GM12878 (cell line): ENCODE measurements at regions not wholly inside any gene's neighbourhood (a gene's known extent, or its start where the extent isn't known, plus 50 kb on each side); places are given as distances from the start of the nearest gene placed in this dataset.

Experiments
- ATAC-seq: fragments of 200-7000 bp; cut with Tn5 transposase; 3 replicates; pipeline ENCODE4 v1.9.1; 2020; ENCODE audit warnings: mild to moderate bottlenecking, moderate library complexity
- BruUV-seq: library from RNA; stranded (reverse); fragments of 400-500 nt; replicated peaks from 2 replicates; lab custom pipeline; 2021; lab: Mats Ljungman, UMichigan
- CTCF ChIA-PET: fragments of 300-600 bp; sonication (Branson Sonifier 250); formaldehyde crosslinking; extraction: SDS; loops from one replicate; lab custom pipeline; 2021; ENCODE audit warnings: inconsistent platforms; lab: Yijun Ruan, JAX
- POLR2A ChIA-PET: fragments of 350-600 bp; formaldehyde crosslinking; extraction: SDS; loops from one replicate; lab custom pipeline; 2021; ENCODE audit warnings: inconsistent platforms; lab: Charles Lee
- RAD21 ChIA-PET: fragments of 300-600 bp; sonication (Branson Sonifier 250); formaldehyde crosslinking; loops from one replicate; lab custom pipeline; 2023; ENCODE audit warnings: antibody characterized with exemption; ENCODE audit not compliant: unreplicated experiment; lab: Charles Lee
- SMC1A ChIA-PET: fragments of 300-600 bp; sonication (Branson Sonifier 250); formaldehyde crosslinking; loops from one replicate; lab custom pipeline; 2023; ENCODE audit not compliant: unreplicated experiment, uncharacterized antibody; lab: Charles Lee
- DNase-seq: peaks from one replicate; pipeline ENCODE4 v3.0.0-alpha.2; 2011; ENCODE audit warnings: low read depth, low spot score
- FAIRE-seq: peaks from 3 replicates; lab custom pipeline; 2011; peaks lifted over from hg19 to GRCh38; lab: Jason Lieb, UNC
- H2AFZ ChIP-seq: 2 replicates; pipeline ENCODE4 v1.6.0; 2011; ENCODE audit warnings: low read depth, low read length, control low read depth; ENCODE audit not compliant: control insufficient read depth
- H3K27ac ChIP-seq: 2 replicates; pipeline ENCODE4 v1.5.1; 2011; ENCODE audit warnings: control low read depth; ENCODE audit not compliant: control insufficient read depth, insufficient read depth
- H3K27me3 ChIP-seq, 2 experiments: replicated peaks in 1 of 2; 2 replicates each; pipeline versions ENCODE4 v1.6.0 to v1.6.1; 2011; ENCODE audit warnings: low read length in 1 of 2; ENCODE audit not compliant: control insufficient read depth in 2 of 2, insufficient read depth in 2 of 2
- H3K36me3 ChIP-seq, 2 experiments: 2 replicates each; pipeline ENCODE4 v1.5.1; 2011; ENCODE audit warnings: low read length in 1 of 2; ENCODE audit not compliant: control insufficient read depth in 2 of 2, insufficient read depth in 2 of 2
- H3K4me1 ChIP-seq: 2 replicates; pipeline ENCODE4 v1.6.1; 2011; ENCODE audit warnings: mild to moderate bottlenecking, low read length, moderate library complexity, mixed read lengths; ENCODE audit not compliant: control insufficient read depth, insufficient read depth
- H3K4me2 ChIP-seq: 2 replicates; pipeline ENCODE4 v1.6.0; 2011; ENCODE audit warnings: control low read depth; ENCODE audit not compliant: control insufficient read depth, insufficient read depth
- H3K4me3 ChIP-seq: fragments of 200-600 bp; sonication (generic); 2 replicates; pipeline ENCODE4 v1.5.1; 2016
- H3K79me2 ChIP-seq: 2 replicates; pipeline ENCODE4 v1.6.0; 2011; ENCODE audit warnings: low read length; ENCODE audit not compliant: control insufficient read depth, insufficient read depth
- H3K9ac ChIP-seq: 2 replicates; pipeline ENCODE4 v1.8.0; 2011; ENCODE audit warnings: low read length, control low read depth, mixed read lengths; ENCODE audit not compliant: control insufficient read depth, insufficient read depth
- H3K9me3 ChIP-seq: replicated peaks from 3 replicates; pipeline ENCODE4 v1.5.1; 2011; ENCODE audit warnings: mild to moderate bottlenecking, low read length; ENCODE audit not compliant: control insufficient read depth, insufficient read depth
- H4K20me1 ChIP-seq: 2 replicates; pipeline ENCODE4 v1.6.0; 2011; ENCODE audit not compliant: control insufficient read depth, insufficient read depth
- CBFB ChIP-seq: IDR thresholded peaks from 2 replicates; pipeline ENCODE4 v1.6.1; 2016; ENCODE audit warnings: antibody characterized with exemption, low read depth
- EGR1 ChIP-seq, 2 experiments: IDR thresholded peaks; 1 replicate in 1 of 2; 2 replicates in 1 of 2; pipeline ENCODE4 v1.6.1; 2011 to 2012; ENCODE audit warnings: low read depth in 2 of 2, low read length in 2 of 2, borderline replicate concordance in 1 of 2, mild to moderate bottlenecking in 1 of 2, moderate library complexity in 1 of 2
- MEF2A ChIP-seq: IDR thresholded peaks from 2 replicates; pipeline ENCODE4 v1.6.1; 2011; ENCODE audit warnings: low read depth, mild to moderate bottlenecking, low read length, moderate library complexity; ENCODE audit not compliant: insufficient read depth
- MXI1 ChIP-seq: fragments of 150-350 bp; IDR thresholded peaks from 2 replicates; pipeline ENCODE4 v1.6.1; 2011; ENCODE audit warnings: low read depth, mild to moderate bottlenecking, inconsistent platforms, low read length, improper control_type of control experiment
- PML ChIP-seq: IDR thresholded peaks from 2 replicates; pipeline ENCODE4 v1.6.1; 2012; ENCODE audit warnings: low read length, inconsistent platforms
- SP1 ChIP-seq: IDR thresholded peaks from one replicate; pipeline ENCODE4 v1.6.1; 2011; ENCODE audit warnings: low read depth, low read length
- TAF1 ChIP-seq: IDR thresholded peaks from 2 replicates; pipeline ENCODE4 v1.6.1; 2011; ENCODE audit warnings: mild to moderate bottlenecking, low read depth, low read length, borderline replicate concordance
- WGBS: methylation state at CpG from one replicate; pipeline ENCODE4 v1.1.6; 2016; ENCODE audit warnings: low lambda C conversion rate; ENCODE audit not compliant: insufficient replicate concordance, insufficient coverage; ENCODE audit errors: missing lambda C conversion rate; 5-methylcytosine and 5-hydroxymethylcytosine counted together
- in situ Hi-C: fragments of 300-500 bp; cut with MboI; formaldehyde crosslinking; loops from 9 replicates; pipeline ENCODE4 v1.14.3; 2018; ENCODE audit warnings: mixed read lengths
- intact Hi-C: fragments of 100-400 bp; cut with micrococcal nuclease; formaldehyde crosslinking; loops from one replicate; pipeline ENCODE4 v1.14.2; 2022; ENCODE audit not compliant: unreplicated experiment
- TF ChIP-seq, protein P1 (sequence below): fragments of 450-650 bp; IDR thresholded peaks from 2 replicates; pipeline ENCODE4 v1.6.1; 2018; ENCODE audit warnings: mild to moderate bottlenecking, low read depth, moderate library complexity; ENCODE audit not compliant: partially characterized antibody

DNA sequence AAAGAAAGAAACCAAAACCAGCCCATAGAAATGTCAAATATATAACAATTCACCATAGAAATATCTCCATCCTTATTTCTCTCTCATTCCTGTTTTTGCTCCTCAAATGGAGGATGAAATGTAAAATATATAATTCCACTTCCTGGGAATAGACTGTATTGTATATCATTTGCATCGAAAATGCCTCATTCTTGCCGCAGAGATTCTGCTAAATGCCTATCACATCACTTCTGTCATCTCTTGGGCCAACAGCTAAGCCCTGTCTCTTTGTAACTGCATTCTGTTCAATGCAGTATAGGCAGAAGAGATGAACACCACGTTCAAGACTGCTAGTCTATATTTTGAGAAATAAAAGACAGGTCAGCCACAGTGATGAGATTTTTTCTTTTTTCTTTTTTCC is 956.3 kb upstream of the SOX9 start:
- FAIRE-seq, result no peak
- Histone ChIP-seq H3K36me3 (no peaks in the 10 kb centered on the region), H3K4me2 (no peak overlapping the region), H3K4me3 (no peak overlapping the region), H4K20me1 (no peaks in the 10 kb centered on the region), H3K27me3 (no peaks in the 10 kb centered on the region), H3K9me3 (no peaks in the 10 kb centered on the region)
- SMC1A ChIA-PET, result no interaction called here
- intact Hi-C loops (no loop called here), in situ Hi-C loops (no loop called here)
- no peak for DNase-seq
- RAD21 ChIA-PET, result no interaction called here
- TF ChIP-seq, protein P1, sequence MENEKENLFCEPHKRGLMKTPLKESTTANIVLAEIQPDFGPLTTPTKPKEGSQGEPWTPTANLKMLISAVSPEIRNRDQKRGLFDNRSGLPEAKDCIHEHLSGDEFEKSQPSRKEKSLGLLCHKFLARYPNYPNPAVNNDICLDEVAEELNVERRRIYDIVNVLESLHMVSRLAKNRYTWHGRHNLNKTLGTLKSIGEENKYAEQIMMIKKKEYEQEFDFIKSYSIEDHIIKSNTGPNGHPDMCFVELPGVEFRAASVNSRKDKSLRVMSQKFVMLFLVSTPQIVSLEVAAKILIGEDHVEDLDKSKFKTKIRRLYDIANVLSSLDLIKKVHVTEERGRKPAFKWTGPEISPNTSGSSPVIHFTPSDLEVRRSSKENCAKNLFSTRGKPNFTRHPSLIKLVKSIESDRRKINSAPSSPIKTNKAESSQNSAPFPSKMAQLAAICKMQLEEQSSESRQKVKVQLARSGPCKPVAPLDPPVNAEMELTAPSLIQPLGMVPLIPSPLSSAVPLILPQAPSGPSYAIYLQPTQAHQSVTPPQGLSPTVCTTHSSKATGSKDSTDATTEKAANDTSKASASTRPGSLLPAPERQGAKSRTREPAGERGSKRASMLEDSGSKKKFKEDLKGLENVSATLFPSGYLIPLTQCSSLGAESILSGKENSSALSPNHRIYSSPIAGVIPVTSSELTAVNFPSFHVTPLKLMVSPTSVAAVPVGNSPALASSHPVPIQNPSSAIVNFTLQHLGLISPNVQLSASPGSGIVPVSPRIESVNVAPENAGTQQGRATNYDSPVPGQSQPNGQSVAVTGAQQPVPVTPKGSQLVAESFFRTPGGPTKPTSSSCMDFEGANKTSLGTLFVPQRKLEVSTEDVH, result no peak
- TF ChIP-seq PML (no peak), TAF1 (no peak), CBFB (no peak), MXI1 (no peak), MEF2A (no peak), SP1 (no peak), EGR1 (IDR thresholded peaks at IDR 0.05; ENCODE audit: borderline replicate concordance in 1 of 2, low read depth in 2 of 2, low read length in 2 of 2) (no peak)
- TF ChIP-seq, all 136 proteins: peak for 0
- Histone ChIP-seq H3K79me2 (no peaks in the 10 kb centered on the region), H2AFZ (no peak overlapping the region), H3K9ac (no peak overlapping the region), H3K4me1 (no peaks in the 10 kb centered on the region), H3K27ac (no peak overlapping the region)
- no peak for ATAC-seq
- WGBS, result 3% methylated on average over 3 of the region's 3 CpGs
- no TSS peak for BruUV-seq
- ChIA-PET POLR2A (no interaction called here), CTCF (no interaction called here)
